Fibroblast of villous mesenchyme (primary cell): ENCODE measurements at regions not wholly inside any gene's neighbourhood (a gene's known extent, or its start where the extent isn't known, plus 50 kb on each side); places are given as distances from the start of the nearest gene placed in this dataset.

Experiments used
- DNase-seq: peaks from one replicate; pipeline ENCODE4 v3.0.0-alpha.2; 2010; ENCODE audit warnings: low read depth
- H3K4me3 ChIP-seq: 2 replicates; pipeline ENCODE4 v1.5.1; 2011; ENCODE audit warnings: low read depth, mild to moderate bottlenecking, low read length
- CTCF ChIP-seq: IDR thresholded peaks from 2 replicates; pipeline ENCODE4 v1.5.1; 2012; ENCODE audit warnings: low read depth, mild to moderate bottlenecking, low read length; ENCODE audit not compliant: insufficient read depth

DNA sequence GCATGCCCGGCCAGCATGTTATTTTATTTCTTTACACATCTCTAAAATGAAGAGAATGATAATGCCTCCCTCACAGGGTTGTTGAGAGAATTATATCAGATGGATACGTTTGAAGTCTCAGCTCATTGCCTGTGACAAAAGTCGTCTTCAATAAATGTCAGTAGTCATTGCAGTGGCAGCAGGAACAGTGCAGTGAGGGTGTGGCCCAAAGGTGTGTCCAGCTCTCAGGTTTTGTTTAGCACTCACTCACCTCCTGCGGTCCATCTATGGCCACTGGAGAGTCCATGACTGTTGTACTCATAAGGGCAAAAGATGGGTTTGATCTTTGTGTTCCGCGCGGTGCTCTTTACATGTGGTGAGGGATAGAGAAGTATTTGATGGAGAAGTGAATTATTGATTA, 77.2 kb upstream of the TIAM2 start:
- no peak overlapping the region for H3K4me3 ChIP-seq
- no peak for TF ChIP-seq CTCF
- no peak for DNase-seq

GRCh38 chr6:154919806-154920205, 75.3 kb upstream of the TIAM2 start:
- DNase-seq = no peak
- TF ChIP-seq CTCF = no peak
- H3K4me3 ChIP-seq = no peak overlapping the region

- DNase-seq = no peak
Observed at GRCh38 chr6:154920495-154921200, 74.5 kb upstream of the TIAM2 start.

GRCh38 chr6:154921482-154921881, 73.6 kb upstream of the TIAM2 start:
- no peak for DNase-seq
- no peak overlapping the region for H3K4me3 ChIP-seq
- TF ChIP-seq CTCF = no peak

More at GRCh38 chr6:154920495-154921200, 74.5 kb upstream of the TIAM2 start:
- H3K4me3 ChIP-seq = no peak overlapping the region
- TF ChIP-seq CTCF = no peak

GRCh38 chr6:154923199-154923869, 71.8 kb upstream of the TIAM2 start:
- DNase-seq = peak; percentile 14
- TF ChIP-seq CTCF = no peak
- no peak overlapping the region for H3K4me3 ChIP-seq

DNA sequence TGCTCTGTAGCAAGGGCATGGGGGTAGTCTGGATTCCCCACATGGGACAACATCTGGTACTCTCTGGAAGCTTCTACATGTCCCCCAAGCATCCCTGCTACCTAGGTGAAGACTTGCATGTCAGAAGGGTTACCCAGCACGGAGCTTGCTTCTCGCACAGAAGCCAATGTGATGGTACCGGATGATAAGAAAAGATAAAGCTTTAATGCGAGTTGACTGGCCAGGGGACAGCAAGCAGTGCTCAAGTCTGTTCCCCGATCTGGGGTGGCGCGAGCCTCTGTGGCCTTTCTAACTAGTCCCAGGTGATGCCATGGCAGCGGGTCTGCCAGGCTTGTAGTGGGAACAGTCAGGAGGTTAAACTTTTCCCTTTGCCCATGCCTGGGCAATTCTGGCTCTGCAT, 70.0 kb upstream of the TIAM2 start:
- H3K4me3 ChIP-seq = no peak overlapping the region
- TF ChIP-seq CTCF = no peak
- no peak for DNase-seq
